ENCODE measurements at regions not wholly inside any gene's neighbourhood (a gene's known extent, or its start where the extent isn't known, plus 50 kb on each side); places are given as distances from the start of the nearest gene placed in this dataset.

DNA sequence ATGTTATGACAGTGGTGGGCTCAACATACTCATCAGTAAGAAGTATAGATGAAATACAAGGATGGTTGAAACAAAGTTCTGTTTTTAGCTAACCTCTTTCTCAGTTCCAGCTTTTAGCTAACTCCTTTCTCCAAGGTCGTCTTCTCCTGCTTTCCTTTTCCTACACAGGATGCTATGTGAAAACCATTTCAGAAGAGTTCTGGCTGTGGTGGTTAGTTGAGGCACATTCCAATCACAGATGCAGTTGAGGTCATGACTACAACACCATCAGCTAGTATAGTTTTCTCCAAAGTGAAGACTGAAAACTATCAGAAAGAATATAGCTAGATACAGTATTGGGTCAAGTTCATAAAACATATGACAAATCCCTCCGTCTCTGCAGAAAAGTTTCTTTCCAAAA is 477.7 kb upstream of the C9orf72 start:
- TF ChIP-seq, protein P1, sequence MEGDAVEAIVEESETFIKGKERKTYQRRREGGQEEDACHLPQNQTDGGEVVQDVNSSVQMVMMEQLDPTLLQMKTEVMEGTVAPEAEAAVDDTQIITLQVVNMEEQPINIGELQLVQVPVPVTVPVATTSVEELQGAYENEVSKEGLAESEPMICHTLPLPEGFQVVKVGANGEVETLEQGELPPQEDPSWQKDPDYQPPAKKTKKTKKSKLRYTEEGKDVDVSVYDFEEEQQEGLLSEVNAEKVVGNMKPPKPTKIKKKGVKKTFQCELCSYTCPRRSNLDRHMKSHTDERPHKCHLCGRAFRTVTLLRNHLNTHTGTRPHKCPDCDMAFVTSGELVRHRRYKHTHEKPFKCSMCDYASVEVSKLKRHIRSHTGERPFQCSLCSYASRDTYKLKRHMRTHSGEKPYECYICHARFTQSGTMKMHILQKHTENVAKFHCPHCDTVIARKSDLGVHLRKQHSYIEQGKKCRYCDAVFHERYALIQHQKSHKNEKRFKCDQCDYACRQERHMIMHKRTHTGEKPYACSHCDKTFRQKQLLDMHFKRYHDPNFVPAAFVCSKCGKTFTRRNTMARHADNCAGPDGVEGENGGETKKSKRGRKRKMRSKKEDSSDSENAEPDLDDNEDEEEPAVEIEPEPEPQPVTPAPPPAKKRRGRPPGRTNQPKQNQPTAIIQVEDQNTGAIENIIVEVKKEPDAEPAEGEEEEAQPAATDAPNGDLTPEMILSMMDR (IDR thresholded peaks at IDR 0.05): no peak
- no peak for TF ChIP-seq POLR2A (IDR thresholded peaks at IDR 0.05)
